ENCODE measurements at regions not wholly inside any gene's neighbourhood (a gene's known extent, or its start where the extent isn't known, plus 50 kb on each side); places are given as distances from the start of the nearest gene placed in this dataset.

DNA sequence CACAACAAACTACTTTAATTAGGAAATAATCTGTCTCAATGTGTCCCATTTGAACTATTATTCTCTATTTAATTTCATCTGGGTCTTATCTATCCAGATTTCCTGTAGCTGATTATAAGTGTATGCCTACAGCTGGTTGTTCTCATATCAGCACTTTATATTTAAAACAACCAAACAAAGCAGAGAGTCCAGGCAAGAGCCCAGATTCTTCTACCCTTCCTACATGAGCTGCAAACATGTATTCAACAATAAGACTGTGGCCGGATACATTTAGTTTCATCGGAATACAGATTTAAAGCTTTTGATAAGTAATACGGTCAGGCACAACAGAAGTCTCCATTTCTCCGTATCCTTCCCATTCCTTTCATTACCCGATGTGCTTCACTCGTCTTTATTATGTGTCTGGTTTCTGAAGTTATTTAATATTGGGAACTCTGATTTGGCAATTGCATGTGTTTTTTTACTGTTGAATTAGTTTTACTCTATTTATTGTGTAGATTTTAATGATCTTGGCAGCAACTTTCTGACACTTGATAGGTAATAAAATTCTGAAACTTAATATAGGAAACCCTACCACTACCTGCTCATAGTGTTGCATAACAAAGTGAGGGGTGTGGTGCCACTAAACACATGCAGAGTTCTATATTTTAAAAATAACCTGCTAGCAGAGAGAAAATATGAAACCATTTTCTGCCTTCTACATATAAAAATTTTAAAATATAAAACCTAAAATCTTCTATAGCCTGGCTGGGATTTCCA lies 653.5 kb upstream of the PTCHD4 start:
- TF ChIP-seq, protein P1, sequence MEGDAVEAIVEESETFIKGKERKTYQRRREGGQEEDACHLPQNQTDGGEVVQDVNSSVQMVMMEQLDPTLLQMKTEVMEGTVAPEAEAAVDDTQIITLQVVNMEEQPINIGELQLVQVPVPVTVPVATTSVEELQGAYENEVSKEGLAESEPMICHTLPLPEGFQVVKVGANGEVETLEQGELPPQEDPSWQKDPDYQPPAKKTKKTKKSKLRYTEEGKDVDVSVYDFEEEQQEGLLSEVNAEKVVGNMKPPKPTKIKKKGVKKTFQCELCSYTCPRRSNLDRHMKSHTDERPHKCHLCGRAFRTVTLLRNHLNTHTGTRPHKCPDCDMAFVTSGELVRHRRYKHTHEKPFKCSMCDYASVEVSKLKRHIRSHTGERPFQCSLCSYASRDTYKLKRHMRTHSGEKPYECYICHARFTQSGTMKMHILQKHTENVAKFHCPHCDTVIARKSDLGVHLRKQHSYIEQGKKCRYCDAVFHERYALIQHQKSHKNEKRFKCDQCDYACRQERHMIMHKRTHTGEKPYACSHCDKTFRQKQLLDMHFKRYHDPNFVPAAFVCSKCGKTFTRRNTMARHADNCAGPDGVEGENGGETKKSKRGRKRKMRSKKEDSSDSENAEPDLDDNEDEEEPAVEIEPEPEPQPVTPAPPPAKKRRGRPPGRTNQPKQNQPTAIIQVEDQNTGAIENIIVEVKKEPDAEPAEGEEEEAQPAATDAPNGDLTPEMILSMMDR (conservative IDR thresholded peaks at IDR 0.05): no peak
- TF ChIP-seq ZFX (IDR thresholded peaks at IDR 0.05): no peak

Data from C4-2B (cell line).